CD4-positive, alpha-beta T cell treated with Interleukin-6 at 100 ng/mL for 8 hours (primary cell): ENCODE measurements at regions not wholly inside any gene's neighbourhood (a gene's known extent, or its start where the extent isn't known, plus 50 kb on each side); places are given as distances from the start of the nearest gene placed in this dataset.

Experiments
- DNase-seq: peaks from one replicate; pipeline ENCODE4 v3.0.0-alpha.2; 2020; ENCODE audit warnings: mixed read lengths, low spot score

DNA sequence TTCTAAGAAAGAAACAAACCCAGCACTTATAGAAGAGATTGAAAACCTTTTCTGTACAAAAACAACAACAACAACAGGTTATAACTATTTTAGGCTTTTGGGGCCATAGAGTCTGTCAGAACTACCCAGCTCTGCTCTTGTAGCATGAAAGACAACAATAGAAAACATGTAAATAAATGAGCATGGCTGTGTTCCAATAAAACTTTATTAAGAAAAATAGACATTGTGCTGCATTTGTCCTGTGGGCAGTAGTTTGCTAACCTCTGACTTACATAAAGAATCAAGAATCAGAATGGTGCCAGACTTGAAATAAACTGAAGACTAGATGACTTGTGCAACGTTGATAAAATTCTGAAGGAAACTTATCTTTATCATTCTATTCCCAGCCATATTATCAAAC lies 617.5 kb downstream of the DIAPH3 start:
- DNase-seq = no peak

DNA sequence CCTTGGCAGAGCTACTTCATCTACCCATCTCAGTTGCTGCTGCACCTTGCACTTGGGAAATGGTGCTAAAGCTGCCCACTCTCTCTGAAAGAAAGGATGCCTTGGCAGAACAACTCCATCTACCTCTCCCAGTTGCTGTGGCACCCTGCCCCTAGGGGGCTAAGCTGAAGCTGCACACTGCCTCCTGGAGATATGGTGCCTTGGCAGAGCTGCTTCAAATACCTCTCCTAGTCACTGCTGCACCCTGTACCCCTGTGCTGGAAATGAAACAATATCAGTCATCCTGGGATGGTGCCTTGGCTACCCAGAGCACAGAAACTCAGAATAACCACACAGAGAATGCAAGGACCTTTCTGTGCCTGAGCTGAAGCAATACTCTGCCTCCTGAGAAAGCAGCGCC lies 615.8 kb downstream of the DIAPH3 start:
- DNase-seq = no peak

DNA sequence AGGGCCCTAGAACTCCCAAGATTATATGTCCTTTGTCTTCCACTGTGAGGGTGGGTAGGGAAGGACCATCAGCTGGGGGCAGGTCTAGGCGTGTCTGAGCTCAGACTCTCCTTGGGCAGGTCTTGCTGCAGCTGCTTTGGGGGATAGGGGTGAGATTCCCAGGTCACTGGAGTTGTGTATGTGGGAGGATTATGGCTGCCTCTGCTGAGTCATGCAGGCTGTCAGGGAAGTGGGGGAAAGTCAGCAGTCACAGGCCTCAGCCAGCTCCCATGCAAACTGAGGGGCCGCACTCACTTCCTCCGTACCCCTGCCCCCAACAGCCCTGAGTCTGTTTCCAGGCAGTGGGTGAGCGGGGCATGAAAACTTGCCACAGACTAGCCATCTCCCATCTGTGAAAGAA lies 600.8 kb downstream of the DIAPH3 start:
- DNase-seq = no peak

DNA sequence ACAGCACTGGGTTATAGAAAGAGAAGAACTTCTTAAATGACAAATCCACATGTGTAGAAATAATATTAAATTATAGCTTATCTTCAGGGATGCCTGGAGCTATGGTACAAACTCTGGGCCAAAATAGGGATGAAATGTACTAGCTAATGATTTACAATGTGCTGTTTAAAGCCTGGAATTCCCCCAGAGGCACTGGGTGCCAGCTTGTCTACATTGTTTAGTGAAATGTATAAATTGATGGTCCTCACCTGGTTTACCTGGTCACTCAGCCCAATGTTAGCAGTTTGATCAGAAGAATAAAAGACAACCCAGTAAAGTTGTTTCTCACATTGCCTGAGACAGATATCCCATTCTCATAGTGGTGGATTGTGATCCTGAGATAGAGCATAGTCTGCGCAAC lies 597.2 kb downstream of the DIAPH3 start:
- DNase-seq = no peak

DNA sequence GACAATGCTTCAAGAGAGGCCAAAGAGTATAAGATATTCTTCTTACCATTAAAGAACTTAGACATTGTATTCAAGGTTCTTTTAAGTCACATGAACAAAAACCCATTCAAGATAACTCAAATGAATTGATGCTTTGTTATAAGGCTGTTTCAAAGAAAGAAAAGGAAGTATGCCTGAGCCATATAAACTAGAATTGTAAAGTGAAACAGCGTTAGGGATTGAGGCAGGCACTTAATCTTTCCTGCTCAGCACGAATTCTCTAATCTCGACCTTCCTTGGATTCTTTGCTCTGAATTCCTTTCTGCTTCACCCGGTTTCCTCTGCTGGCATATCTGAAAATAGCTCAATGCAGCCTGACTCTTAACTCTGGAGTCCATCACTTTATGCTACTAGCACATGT lies 595.4 kb downstream of the DIAPH3 start:
- DNase-seq = no peak

DNA sequence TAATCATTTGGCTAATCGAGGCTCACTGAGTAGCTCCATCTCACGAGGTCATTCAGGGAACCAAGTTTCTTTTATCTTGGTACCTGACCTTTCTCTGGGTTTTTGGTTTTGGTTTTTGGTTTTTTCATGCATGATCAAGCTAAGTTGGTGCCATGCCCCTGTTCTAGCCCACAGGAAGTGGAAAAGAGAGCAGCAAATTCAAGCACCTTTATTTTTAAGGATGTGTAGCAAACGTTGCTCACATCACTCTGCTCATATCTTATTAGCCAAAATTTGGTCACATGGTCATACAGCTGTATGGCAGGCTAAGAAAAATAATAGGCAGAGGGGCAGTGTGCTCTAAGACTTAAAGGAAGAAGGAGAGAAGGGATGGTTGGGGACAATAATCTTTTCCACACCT lies 593.5 kb downstream of the DIAPH3 start:
- no peak for DNase-seq

DNA sequence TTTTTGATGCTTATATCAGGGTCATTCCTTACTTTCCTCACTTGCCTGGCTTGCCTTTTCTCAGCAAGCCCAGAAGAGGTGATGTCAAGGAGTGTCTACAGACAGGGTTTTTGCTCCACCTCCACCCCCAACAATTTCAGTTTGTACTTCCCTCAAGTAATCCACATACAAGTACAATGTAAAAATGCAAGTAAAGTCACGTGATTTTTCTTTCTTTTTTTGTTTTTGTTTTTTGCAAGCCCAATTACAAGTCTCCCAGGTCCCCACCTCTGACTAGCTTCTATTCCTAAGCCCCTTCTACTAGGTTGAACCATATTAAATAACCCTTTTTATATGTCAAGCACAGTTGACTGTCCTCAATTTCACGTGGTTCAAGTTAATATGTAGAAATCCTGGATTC lies 579.6 kb downstream of the DIAPH3 start:
- no peak for DNase-seq

DNA sequence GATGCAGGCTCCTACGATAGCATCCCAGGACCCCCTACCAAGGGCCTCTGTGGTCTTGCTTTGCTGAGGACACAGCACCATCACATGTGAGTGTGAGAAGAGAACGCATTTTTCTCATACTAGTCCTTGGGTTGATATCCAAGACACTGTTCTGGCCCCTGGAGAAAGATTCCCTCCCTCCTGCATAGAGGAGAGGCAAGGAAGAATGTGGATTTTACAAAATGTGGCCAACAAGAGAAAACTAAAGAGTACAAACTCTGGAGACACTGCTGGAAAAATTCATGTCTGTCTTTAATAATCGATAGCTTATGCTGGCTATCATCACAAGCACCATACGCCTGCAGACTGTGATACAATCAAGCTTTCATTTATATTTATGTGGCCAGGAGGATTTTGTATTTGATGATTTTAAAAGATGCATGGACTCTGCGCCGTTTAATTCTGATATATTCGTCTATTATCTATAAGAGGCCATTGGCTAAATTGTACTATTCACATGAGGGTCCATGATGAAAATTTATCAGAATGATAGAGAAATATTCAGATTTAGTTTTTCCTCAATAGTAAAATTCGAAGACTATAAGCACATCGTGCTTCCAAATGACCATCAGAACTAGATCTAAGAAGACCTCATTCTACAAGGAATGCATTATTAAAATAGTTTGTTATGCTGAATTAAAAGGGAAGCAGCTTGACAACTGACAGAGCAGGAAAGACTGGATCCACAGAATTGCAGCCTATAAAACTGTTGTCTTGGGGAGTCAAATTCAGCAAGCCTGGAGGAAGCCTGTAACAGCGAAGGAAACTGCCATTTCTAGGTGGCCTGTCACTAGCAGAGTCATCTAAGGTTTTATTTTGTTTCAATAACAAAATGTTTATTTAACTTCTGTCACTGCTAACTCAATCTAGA lies 578.7 kb downstream of the DIAPH3 start:
- no peak for DNase-seq

DNA sequence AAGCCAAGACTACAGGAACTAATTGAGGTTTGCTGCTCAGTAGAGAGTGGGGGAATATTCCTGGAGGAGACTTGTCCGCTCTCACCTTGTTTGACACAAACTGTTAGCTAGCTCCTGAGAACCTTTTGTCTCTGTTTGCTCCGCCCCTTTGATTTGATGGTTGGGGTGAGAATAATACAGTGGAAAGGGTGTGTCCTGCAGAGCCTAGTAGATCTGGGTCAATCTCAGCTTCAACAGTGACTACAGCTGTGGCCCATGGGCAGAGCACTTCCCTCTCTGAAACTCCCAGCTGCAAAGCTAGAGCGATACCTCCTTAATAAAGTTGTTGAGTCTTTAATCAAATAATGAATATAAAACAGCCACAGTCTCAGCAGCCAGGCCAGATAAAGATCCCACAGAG lies 576.7 kb downstream of the DIAPH3 start:
- DNase-seq = no peak

DNA sequence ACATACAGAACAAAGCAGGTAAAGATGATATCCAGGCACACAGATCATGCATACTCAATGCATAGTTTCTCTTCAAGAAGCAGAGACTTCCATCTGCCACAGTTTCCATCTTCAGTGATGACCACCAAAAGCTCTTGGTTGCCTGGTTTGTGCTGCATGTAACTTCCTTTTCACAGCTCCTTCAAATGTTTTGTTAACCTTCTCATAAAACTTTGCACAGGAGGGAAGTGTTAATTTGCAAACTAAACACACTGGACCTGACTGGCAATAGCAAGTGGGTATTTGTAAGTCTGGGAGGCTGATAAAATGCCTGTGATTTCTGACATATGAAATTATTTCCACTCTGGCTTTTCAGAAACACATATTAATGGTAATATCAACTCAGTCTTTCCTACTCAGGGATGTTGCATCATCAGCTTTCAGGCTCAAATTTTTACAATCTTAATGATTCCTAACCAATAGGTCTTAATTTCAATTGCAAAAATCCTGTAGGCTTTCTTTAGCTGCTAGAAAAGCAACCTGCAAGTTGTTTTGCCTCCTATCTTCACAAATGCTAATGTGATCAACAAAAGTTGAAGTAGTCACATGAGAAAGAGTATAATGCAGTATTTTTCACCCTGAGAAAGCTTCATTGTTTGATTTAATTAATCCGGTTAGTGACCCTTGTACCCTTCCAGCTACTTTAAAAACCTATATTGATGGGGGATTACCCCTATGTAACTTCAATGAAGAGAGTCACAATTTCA lies 575.6 kb downstream of the DIAPH3 start:
- no peak for DNase-seq

DNA sequence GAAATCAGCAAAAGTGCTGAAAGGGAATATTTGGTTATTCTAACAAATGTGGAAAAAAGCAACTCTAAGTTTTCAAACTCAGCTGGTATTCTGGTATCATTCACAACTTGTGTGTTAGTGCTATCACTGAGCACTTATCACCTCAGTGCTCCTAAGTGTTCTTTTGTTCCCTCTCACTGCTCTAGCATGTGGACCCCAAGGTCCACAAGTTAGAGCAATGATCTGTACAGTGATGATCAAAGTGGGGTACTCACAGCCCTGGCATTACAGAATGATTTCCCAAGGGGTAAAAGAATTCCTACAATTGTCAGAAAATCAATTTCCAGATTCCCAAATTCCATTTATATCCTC lies 575.0 kb downstream of the DIAPH3 start:
- no peak for DNase-seq

DNA sequence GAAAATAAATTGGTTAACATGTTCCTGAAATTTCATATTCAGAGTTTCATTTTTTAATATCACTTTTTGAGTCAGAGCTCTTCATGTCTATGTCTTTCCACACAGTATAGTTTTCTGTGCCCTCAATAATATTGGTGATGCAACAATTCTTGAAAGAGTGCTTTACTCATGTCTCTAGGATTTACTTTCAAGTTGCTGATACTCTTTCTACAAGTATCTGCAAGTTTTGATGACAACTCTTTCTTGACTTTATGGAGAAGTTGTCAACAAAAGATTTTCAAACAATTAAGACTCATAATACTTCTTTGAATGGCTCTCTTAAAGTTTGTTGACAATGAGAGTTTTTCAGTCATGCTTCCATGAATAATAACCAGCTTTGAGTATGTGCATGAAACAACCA lies 561.7 kb downstream of the DIAPH3 start:
- no peak for DNase-seq

DNA sequence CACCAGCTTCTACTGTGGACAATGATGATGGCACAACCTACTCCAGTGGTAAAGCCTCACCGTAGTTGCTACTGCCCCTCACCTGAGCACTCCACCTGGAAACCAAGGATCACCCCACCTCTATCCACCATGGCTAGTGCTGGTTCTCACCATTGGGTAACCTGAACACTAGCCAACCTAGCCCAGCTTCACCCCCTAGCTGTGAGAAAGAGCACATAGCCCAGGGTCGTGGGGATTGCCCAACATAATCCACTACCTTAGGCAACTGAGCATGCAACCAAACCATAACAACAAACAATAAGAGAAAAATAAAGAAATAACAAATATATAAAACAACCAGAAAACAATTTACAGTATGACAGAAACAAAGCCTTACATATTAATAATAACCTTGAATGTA lies 560.1 kb downstream of the DIAPH3 start:
- DNase-seq = no peak

DNA sequence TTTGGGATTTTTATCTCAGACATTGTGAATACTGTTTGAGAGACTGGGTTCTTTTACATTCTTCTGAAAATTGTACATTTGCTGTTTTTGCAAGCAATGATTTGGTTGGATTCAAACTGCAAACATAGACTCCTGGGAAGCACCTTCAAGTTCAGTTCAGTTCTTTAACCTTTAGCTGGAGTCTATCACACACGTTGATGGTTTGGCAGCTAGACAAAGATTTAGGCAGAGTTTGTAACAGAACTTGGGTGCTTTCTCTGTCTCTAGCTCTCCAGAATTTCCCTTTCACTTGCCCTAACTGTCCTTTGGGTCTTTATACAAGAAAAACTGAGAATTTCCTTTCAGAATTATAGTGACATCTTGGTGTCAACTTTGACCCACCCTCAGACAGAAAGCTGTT lies 556.6 kb downstream of the DIAPH3 start:
- no peak for DNase-seq

DNA sequence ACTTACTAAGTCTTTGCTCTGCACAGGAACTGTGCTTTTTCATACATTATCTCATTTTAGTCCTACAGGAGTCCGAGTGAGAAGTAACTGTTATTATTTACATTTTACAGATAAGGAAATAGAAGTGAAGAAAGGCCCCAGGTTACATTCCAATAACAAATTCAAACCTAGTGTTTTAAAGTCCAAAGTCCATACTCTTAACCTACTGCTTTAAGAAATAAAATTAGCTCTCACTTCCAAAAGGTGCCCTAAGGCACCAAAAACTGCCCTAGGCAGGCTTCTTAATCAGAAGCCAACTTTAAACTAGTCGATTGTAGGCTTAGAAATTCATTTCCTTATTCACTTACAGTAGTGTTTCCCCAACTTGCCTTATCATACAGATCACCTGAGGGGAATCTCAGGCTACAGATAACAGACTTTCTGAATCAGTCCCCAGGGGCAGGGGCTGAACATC lies 555.9 kb downstream of the DIAPH3 start:
- DNase-seq = no peak

DNA sequence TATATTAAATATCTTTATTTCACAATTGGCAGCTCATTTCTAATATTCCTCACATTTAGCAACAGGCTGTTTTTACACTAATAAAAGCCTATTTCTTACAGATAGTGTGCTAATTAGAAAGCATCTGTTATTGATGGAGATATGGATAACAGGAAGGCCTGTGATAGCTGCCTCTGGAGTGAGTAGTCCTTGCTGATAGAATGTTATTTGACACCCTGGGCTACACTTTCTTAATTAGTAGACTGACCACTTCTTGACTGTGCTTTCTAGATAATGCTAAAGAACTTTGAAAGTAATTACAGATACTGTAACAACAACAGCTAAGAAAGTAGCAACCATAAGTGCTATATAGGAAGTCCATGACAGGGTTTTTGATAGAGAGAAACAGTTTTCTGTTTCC lies 554.3 kb downstream of the DIAPH3 start:
- DNase-seq = no peak
